ENCODE measurements at regions not wholly inside any gene's neighbourhood (a gene's known extent, or its start where the extent isn't known, plus 50 kb on each side); places are given as distances from the start of the nearest gene placed in this dataset.

DNA sequence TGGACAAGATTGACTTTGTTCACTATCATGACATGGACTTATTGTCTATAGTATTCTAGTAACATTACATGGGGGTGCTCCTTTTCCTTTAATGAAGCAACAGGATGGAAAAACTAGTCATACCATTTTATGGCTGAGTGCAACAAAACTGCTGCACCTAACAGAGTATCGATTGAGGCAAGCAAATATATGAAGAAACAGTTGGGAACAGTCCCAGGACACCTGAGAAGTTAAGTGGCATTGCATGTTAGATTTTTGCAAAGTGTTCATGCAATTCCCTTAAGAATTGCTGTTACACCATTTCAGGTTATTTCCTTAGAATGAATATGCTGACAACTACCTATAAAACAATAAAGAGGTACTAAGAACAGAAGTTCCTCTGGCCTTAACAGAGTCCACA is 541.5 kb upstream of the ANO3 start:
- TF ChIP-seq YY1 (IDR thresholded peaks at IDR 0.05; ENCODE audit: insufficient read depth, insufficient read length): no peak
- no peak for TF ChIP-seq ZNF274 (IDR thresholded peaks at IDR 0.05; ENCODE audit: low read depth, low read length)
- TF ChIP-seq SUZ12 (IDR thresholded peaks at IDR 0.05; ENCODE audit: extremely low read depth, insufficient read depth, insufficient read length): no peak

Measured in NT2/D1 (cell line).